ENCODE measurements at regions not wholly inside any gene's neighbourhood (a gene's known extent, or its start where the extent isn't known, plus 50 kb on each side); places are given as distances from the start of the nearest gene placed in this dataset.

GRCh38 chr2:117674172-117674571, 140.3 kb upstream of the DDX18 start:
- no TSS peak for BruUV-seq (replicated peaks)
- Histone ChIP-seq H3K36me3 (ENCODE audit: control insufficient read depth in 1 of 2, insufficient read depth in 2 of 2, low read length in 2 of 2) (no peaks in the 10 kb centered on the region), H3K4me1 (ENCODE audit: control insufficient read depth in 1 of 2, insufficient read depth in 2 of 2, low read length in 2 of 2) (no peaks in the 10 kb centered on the region), H3K9me3 (ENCODE audit: control insufficient read depth in 1 of 2, insufficient read depth in 1 of 2, low read depth in 1 of 2, low read length in 2 of 2) (no peaks in the 10 kb centered on the region), H3K4me3 (replicated peaks in 1 of 2; ENCODE audit: low read depth in 1 of 2, low read length in 2 of 2) (no peak overlapping the region), H4K20me1 (ENCODE audit: insufficient read depth) (no peaks in the 10 kb centered on the region), H3K79me2 (ENCODE audit: insufficient read depth, low read length) (no peaks in the 10 kb centered on the region), H3K27ac (ENCODE audit: low read depth, low read length) (no peak overlapping the region), H3K4me2 (ENCODE audit: low read length) (no peak overlapping the region), H2AFZ (ENCODE audit: low read depth, low read length, poor library complexity, severe bottlenecking) (no peak overlapping the region), H3K9ac (ENCODE audit: low read length) (no peak overlapping the region), H3K9me2 (ENCODE audit: insufficient read depth) (no peaks in the 10 kb centered on the region), H3K27me3 (ENCODE audit: insufficient read depth, low read length) (no peaks in the 10 kb centered on the region)
- ChIA-PET RAD21 (ENCODE audit: low non-redundant PET in 1 of 2, low total read pairs in 2 of 2, uncharacterized antibody in 2 of 2, unreplicated experiment in 2 of 2) (no interaction called here), CTCF (no interaction called here), POLR2A (no interaction called here)
- ATAC-seq (no peak), DNase-seq (ENCODE audit: low read depth, low spot score) (no peak)
- TF ChIP-seq ELF1 (IDR thresholded peaks at IDR 0.05; ENCODE audit: borderline replicate concordance, low read depth): no peak
- TF ChIP-seq CTCF (IDR thresholded peaks at IDR 0.05 in 2 of 3, conservative IDR thresholded peaks at IDR 0.05 in 1 of 3; ENCODE audit: borderline replicate concordance in 1 of 3, insufficient read depth in 1 of 3, low read depth in 2 of 3, low read length in 2 of 3): no peak
- TF ChIP-seq ZNF274 (IDR thresholded peaks at IDR 0.05; ENCODE audit: low read depth, low read length): no peak
- no peak for TF ChIP-seq EZH2phosphoT487 (IDR thresholded peaks at IDR 0.05; ENCODE audit: borderline replicate concordance)
- TF ChIP-seq, protein P1, sequence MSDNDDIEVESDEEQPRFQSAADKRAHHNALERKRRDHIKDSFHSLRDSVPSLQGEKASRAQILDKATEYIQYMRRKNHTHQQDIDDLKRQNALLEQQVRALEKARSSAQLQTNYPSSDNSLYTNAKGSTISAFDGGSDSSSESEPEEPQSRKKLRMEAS (IDR thresholded peaks at IDR 0.05): no peak
- no peak for TF ChIP-seq EZH2 (IDR thresholded peaks at IDR 0.05)
- no peak for TF ChIP-seq EGR1 (IDR thresholded peaks at IDR 0.05; ENCODE audit: low read depth)
- TF ChIP-seq ATF3 (IDR thresholded peaks at IDR 0.05): no peak
- TF ChIP-seq ZBTB33 (IDR thresholded peaks at IDR 0.05; ENCODE audit: extremely low read depth, insufficient replicate concordance, low read length): no peak
- no peak for TF ChIP-seq TCF7L2 (IDR thresholded peaks at IDR 0.05; ENCODE audit: borderline replicate concordance, extremely low read depth, insufficient read depth, insufficient read length)
- intact Hi-C loops (cut with micrococcal nuclease): no loop called here
